Parathyroid adenoma (tissue), 2 donors: ENCODE measurements at regions not wholly inside any gene's neighbourhood (a gene's known extent, or its start where the extent isn't known, plus 50 kb on each side); places are given as distances from the start of the nearest gene placed in this dataset.

ENCODE experiments used
- H2AFZ ChIP-seq: fragments of 300-600 bp; sonication (generic); one replicate; pipeline ENCODE4 v1.7.0; 2017; ENCODE audit warnings: antibody characterized with exemption, mild to moderate bottlenecking
- H3K27ac ChIP-seq: fragments of 300-600 bp; sonication (generic); one replicate; pipeline ENCODE4 v1.7.0; 2017
- H3K27me3 ChIP-seq: fragments of 300-600 bp; sonication (generic); one replicate; pipeline ENCODE4 v1.7.0; 2017; ENCODE audit warnings: low read length; ENCODE audit not compliant: control insufficient read depth, insufficient read depth
- H3K36me3 ChIP-seq: fragments of 300-600 bp; sonication (generic); one replicate; pipeline ENCODE4 v1.7.0; 2017; ENCODE audit warnings: low read length; ENCODE audit not compliant: control insufficient read depth, insufficient read depth
- H3K4me1 ChIP-seq: fragments of 300-600 bp; sonication (generic); one replicate; pipeline ENCODE4 v1.7.0; 2017; ENCODE audit warnings: control low read depth
- H3K4me2 ChIP-seq: fragments of 300-600 bp; sonication (generic); one replicate; pipeline ENCODE4 v1.7.0; 2017; ENCODE audit warnings: low read length
- H3K4me3 ChIP-seq: fragments of 300-600 bp; sonication (generic); one replicate; pipeline ENCODE4 v1.7.0; 2017; ENCODE audit warnings: low read depth, low read length
- H3K79me2 ChIP-seq: fragments of 300-600 bp; sonication (generic); one replicate; pipeline ENCODE4 v1.7.0; 2017; ENCODE audit warnings: control low read depth
- H3K9ac ChIP-seq: fragments of 300-600 bp; sonication (generic); one replicate; pipeline ENCODE4 v1.7.0; 2017; ENCODE audit warnings: mild to moderate bottlenecking
- H3K9me3 ChIP-seq: fragments of 300-600 bp; sonication (generic); one replicate; pipeline ENCODE4 v1.7.0; 2017; ENCODE audit warnings: low read length; ENCODE audit not compliant: control insufficient read depth
- CTCF ChIP-seq: fragments of 300-600 bp; sonication (generic); IDR thresholded peaks from one replicate; pipeline ENCODE4 v1.7.0; 2017; ENCODE audit warnings: antibody characterized with exemption, mild to moderate bottlenecking
- donor health status: primary hyperparathyroidism.

- no peaks in the 10 kb centered on the region for H3K4me1 ChIP-seq
- no peak for TF ChIP-seq CTCF
- H3K36me3 ChIP-seq = no peaks in the 10 kb centered on the region
- H2AFZ ChIP-seq = no peak overlapping the region
- no peak overlapping the region for H3K4me3 ChIP-seq
- no peak overlapping the region for H3K9ac ChIP-seq
- no peaks in the 10 kb centered on the region for H3K9me3 ChIP-seq
- H3K79me2 ChIP-seq = no peaks in the 10 kb centered on the region
- H3K27me3 ChIP-seq = no peaks in the 10 kb centered on the region
- no peak overlapping the region for H3K27ac ChIP-seq
- no peak overlapping the region for H3K4me2 ChIP-seq
These were observed 103.6 kb downstream of the ATP23 start for GRCh38 chr12:58044966-58045365.

DNA sequence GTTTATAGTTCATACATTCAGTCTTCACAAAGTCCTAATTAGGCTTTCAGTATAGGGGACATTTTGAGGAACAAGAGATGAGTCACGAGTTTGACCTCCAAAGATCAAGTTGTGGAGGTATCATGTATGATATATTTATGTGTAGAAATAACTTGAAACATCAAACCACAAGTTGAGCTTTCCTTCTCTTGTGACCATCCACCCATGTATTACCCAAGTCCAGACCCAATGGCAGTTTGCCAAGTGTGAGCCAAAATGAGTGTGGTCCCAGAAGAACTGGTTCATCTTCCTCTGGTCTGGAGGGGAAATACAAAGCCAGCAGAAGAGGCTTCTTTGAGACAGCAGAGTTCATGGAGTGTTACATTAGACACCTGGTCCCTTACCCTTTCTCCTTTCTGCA lies 104.9 kb downstream of the ATP23 start:
- no peaks in the 10 kb centered on the region for H3K27me3 ChIP-seq
- no peaks in the 10 kb centered on the region for H3K4me1 ChIP-seq
- H3K27ac ChIP-seq = no peak overlapping the region
- H3K4me3 ChIP-seq = no peak overlapping the region
- TF ChIP-seq CTCF = no peak
- H3K9ac ChIP-seq = no peak overlapping the region
- no peaks in the 10 kb centered on the region for H3K9me3 ChIP-seq
- H3K4me2 ChIP-seq = no peak overlapping the region
- H3K36me3 ChIP-seq = no peaks in the 10 kb centered on the region
- H2AFZ ChIP-seq = no peak overlapping the region
- no peaks in the 10 kb centered on the region for H3K79me2 ChIP-seq

GRCh38 chr12:58051378-58051777 lies 110.0 kb downstream of the ATP23 start:
- Histone ChIP-seq H3K36me3 (no peaks in the 10 kb centered on the region), H3K27ac (no peak overlapping the region), H3K9ac (no peak overlapping the region), H3K27me3 (no peaks in the 10 kb centered on the region), H3K4me1 (no peaks in the 10 kb centered on the region), H3K9me3 (no peaks in the 10 kb centered on the region), H3K4me3 (no peak overlapping the region), H3K4me2 (no peak overlapping the region), H3K79me2 (no peaks in the 10 kb centered on the region), H2AFZ (no peak overlapping the region)
- TF ChIP-seq CTCF = no peak

- Histone ChIP-seq H3K9me3 (no peaks in the 10 kb centered on the region), H3K4me1 (no peaks in the 10 kb centered on the region), H3K9ac (no peak overlapping the region), H3K4me3 (no peak overlapping the region), H3K4me2 (no peak overlapping the region), H2AFZ (no peak overlapping the region), H3K79me2 (no peaks in the 10 kb centered on the region), H3K36me3 (no peaks in the 10 kb centered on the region), H3K27me3 (no peaks in the 10 kb centered on the region), H3K27ac (no peak overlapping the region)
- no peak for TF ChIP-seq CTCF
These were observed 123.3 kb downstream of the ATP23 start for GRCh38 chr12:58064666-58065065.

DNA sequence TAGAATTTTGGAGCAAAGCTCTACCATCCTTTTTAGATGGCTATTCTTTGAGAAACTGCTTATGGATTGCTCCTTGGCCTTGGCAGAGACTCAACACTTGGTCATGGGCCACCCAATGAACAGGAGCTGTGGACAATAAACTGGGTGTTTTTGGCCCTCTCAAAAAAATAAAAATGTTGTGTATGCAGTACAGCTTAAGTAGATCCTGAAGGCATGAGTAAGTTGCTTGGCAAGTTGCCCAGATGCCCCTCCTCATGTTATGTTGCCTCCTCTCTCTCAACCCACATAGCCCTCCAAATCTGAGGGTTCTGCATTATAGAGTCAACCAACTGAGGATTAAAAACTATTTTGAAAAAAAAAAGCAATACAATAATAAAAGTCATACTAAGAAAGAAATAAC lies 124.9 kb downstream of the ATP23 start:
- no peaks in the 10 kb centered on the region for H3K79me2 ChIP-seq
- no peak overlapping the region for H3K4me2 ChIP-seq
- H3K4me3 ChIP-seq = no peak overlapping the region
- H3K27me3 ChIP-seq = no peaks in the 10 kb centered on the region
- H3K36me3 ChIP-seq = no peaks in the 10 kb centered on the region
- no peak overlapping the region for H3K27ac ChIP-seq
- no peak for TF ChIP-seq CTCF
- no peaks in the 10 kb centered on the region for H3K4me1 ChIP-seq
- H3K9ac ChIP-seq = no peak overlapping the region
- no peaks in the 10 kb centered on the region for H3K9me3 ChIP-seq
- no peak overlapping the region for H2AFZ ChIP-seq
